SU-DHL-6 (cell line): ENCODE measurements at regions not wholly inside any gene's neighbourhood (a gene's known extent, or its start where the extent isn't known, plus 50 kb on each side); places are given as distances from the start of the nearest gene placed in this dataset.

Experiments used
- H2AFZ ChIP-seq: fragments of 200-600 bp; sonication (generic); 2 replicates; pipeline ENCODE4 v1.6.1; 2014; ENCODE audit warnings: low read depth, mild to moderate bottlenecking, moderate library complexity, mixed read lengths, antibody characterized with exemption, low read length; ENCODE audit not compliant: severe bottlenecking
- H3F3A ChIP-seq: fragments of 200-600 bp; shearing (Covaris generic); 2 replicates; pipeline ENCODE4 v1.6.0; 2016; ENCODE audit warnings: antibody characterized with exemption, mild to moderate bottlenecking; ENCODE audit not compliant: insufficient read depth
- H3K27ac ChIP-seq: fragments of 200-600 bp; sonication (generic); 2 replicates; pipeline ENCODE4 v1.5.1; 2016; ENCODE audit warnings: low read depth, mild to moderate bottlenecking, low read length, moderate library complexity, mixed read lengths
- H3K27me3 ChIP-seq: fragments of 200-600 bp; sonication (generic), shearing (Covaris generic); 2 replicates; pipeline ENCODE4 v1.6.0; 2014; ENCODE audit warnings: mild to moderate bottlenecking, low read length
- H3K36me3 ChIP-seq: fragments of 200-600 bp; sonication (generic); 2 replicates; pipeline ENCODE4 v1.6.1; 2014; ENCODE audit warnings: mild to moderate bottlenecking, low read length, mixed read lengths
- H3K4me2 ChIP-seq: fragments of 300-600, 200-600 bp; shearing (Covaris generic), sonication (generic); 2 replicates; pipeline ENCODE4 v1.6.0; 2014; ENCODE audit warnings: low read length, low read depth, mild to moderate bottlenecking; ENCODE audit not compliant: poor library complexity, severe bottlenecking
- H3K4me3 ChIP-seq: fragments of 200-600 bp; sonication (generic); 2 replicates; pipeline ENCODE4 v1.5.1; 2014; ENCODE audit warnings: antibody characterized with exemption, low read length, mild to moderate bottlenecking, mixed read lengths; ENCODE audit not compliant: insufficient read depth, poor library complexity, severe bottlenecking
- H3K79me2 ChIP-seq: fragments of 200-600 bp; sonication (generic); 2 replicates; pipeline ENCODE4 v1.6.1; 2014; ENCODE audit warnings: mild to moderate bottlenecking, low read length, moderate library complexity; ENCODE audit not compliant: insufficient read depth
- H3K9ac ChIP-seq: fragments of 200-600 bp; sonication (generic); 2 replicates; pipeline ENCODE4 v1.7.0; 2014; ENCODE audit warnings: mild to moderate bottlenecking, low read length
- H3K9me2 ChIP-seq: fragments of 200-600 bp; sonication (generic); replicated peaks from 2 replicates; pipeline ENCODE4 v1.6.1; 2014; ENCODE audit warnings: low read length; ENCODE audit not compliant: insufficient read depth
- H3K9me3 ChIP-seq: fragments of 200-600 bp; sonication (generic); 2 replicates; pipeline ENCODE4 v1.6.1; 2014; ENCODE audit warnings: low read length, mixed read lengths; ENCODE audit not compliant: insufficient read depth
- H4K20me1 ChIP-seq: fragments of 200-600 bp; sonication (generic); 2 replicates; pipeline ENCODE4 v1.6.1; 2014; ENCODE audit warnings: low read depth, mild to moderate bottlenecking, antibody characterized with exemption, low read length, moderate library complexity, mixed read lengths
- EZH2phosphoT487 ChIP-seq: fragments of 200-600 bp; sonication (generic), shearing (Covaris generic); conservative IDR thresholded peaks from 2 replicates; pipeline ENCODE4 v1.6.1; 2018; ENCODE audit warnings: mild to moderate bottlenecking, antibody characterized with exemption, low read length, moderate library complexity, mixed read lengths
- TF ChIP-seq, protein P1 (sequence below): fragments of 200-600 bp; sonication (generic); IDR thresholded peaks from one replicate; pipeline ENCODE4 v1.5.1; 2017; ENCODE audit warnings: antibody characterized with exemption, mild to moderate bottlenecking, low read length, moderate library complexity; ENCODE audit not compliant: insufficient read depth, poor library complexity, severe bottlenecking

GRCh38 chr4:74671080-74671698 is 123.1 kb downstream of the BTC start:
- Histone ChIP-seq H3K4me3 (no peak overlapping the region), H3K36me3 (no peaks in the 10 kb centered on the region), H3K9ac (no peak overlapping the region), H2AFZ (no peak overlapping the region), H3F3A (no peaks in the 10 kb centered on the region), H4K20me1 (no peaks in the 10 kb centered on the region), H3K27ac (no peak overlapping the region), H3K4me2 (no peak overlapping the region), H3K9me3 (no peaks in the 10 kb centered on the region), H3K79me2 (no peaks in the 10 kb centered on the region), H3K9me2 (no peaks in the 10 kb centered on the region), H3K27me3 (no peaks in the 10 kb centered on the region)
- no peak for TF ChIP-seq EZH2phosphoT487
- TF ChIP-seq, protein P1, sequence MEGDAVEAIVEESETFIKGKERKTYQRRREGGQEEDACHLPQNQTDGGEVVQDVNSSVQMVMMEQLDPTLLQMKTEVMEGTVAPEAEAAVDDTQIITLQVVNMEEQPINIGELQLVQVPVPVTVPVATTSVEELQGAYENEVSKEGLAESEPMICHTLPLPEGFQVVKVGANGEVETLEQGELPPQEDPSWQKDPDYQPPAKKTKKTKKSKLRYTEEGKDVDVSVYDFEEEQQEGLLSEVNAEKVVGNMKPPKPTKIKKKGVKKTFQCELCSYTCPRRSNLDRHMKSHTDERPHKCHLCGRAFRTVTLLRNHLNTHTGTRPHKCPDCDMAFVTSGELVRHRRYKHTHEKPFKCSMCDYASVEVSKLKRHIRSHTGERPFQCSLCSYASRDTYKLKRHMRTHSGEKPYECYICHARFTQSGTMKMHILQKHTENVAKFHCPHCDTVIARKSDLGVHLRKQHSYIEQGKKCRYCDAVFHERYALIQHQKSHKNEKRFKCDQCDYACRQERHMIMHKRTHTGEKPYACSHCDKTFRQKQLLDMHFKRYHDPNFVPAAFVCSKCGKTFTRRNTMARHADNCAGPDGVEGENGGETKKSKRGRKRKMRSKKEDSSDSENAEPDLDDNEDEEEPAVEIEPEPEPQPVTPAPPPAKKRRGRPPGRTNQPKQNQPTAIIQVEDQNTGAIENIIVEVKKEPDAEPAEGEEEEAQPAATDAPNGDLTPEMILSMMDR = peak; percentile 23

GRCh38 chr4:74674750-74675149 is 119.6 kb downstream of the BTC start:
- H4K20me1 ChIP-seq = no peaks in the 10 kb centered on the region
- H3K4me2 ChIP-seq = no peak overlapping the region
- no peaks in the 10 kb centered on the region for H3K79me2 ChIP-seq
- H3K36me3 ChIP-seq = no peaks in the 10 kb centered on the region
- no peak overlapping the region for H3K9ac ChIP-seq
- H3F3A ChIP-seq = no peaks in the 10 kb centered on the region
- no peaks in the 10 kb centered on the region for H3K9me3 ChIP-seq
- H3K27ac ChIP-seq = no peak overlapping the region
- H2AFZ ChIP-seq = no peak overlapping the region
- no peak for TF ChIP-seq EZH2phosphoT487
- TF ChIP-seq, protein P1 = no peak
- no peaks in the 10 kb centered on the region for H3K27me3 ChIP-seq
- H3K4me3 ChIP-seq = no peak overlapping the region
- no peaks in the 10 kb centered on the region for H3K9me2 ChIP-seq

GRCh38 chr4:74675673-74676279 is 118.5 kb downstream of the BTC start:
- Histone ChIP-seq H3K79me2 (no peaks in the 10 kb centered on the region), H4K20me1 (no peaks in the 10 kb centered on the region), H3K9me3 (no peaks in the 10 kb centered on the region), H3K4me3 (no peak overlapping the region), H3K4me2 (no peak overlapping the region), H3K36me3 (no peaks in the 10 kb centered on the region), H3K9ac (no peak overlapping the region), H3K27ac (no peak overlapping the region), H2AFZ (no peak overlapping the region), H3K27me3 (no peaks in the 10 kb centered on the region), H3K9me2 (no peaks in the 10 kb centered on the region), H3F3A (no peaks in the 10 kb centered on the region)
- TF ChIP-seq EZH2phosphoT487 = no peak
- TF ChIP-seq, protein P1 = peak; percentile 28
